Gastrocnemius medialis (tissue), 4 donors: ENCODE measurements at regions not wholly inside any gene's neighbourhood (a gene's known extent, or its start where the extent isn't known, plus 50 kb on each side); places are given as distances from the start of the nearest gene placed in this dataset.

Experiments used
- POLR2A ChIP-seq, 2 donors: fragments of 450-650 bp; IDR thresholded peaks; one replicate each; pipeline ENCODE4 v1.6.1; 2017; ENCODE audit warnings: antibody characterized with exemption in 2 of 2, mild to moderate bottlenecking in 2 of 2, moderate library complexity in 2 of 2
- TF ChIP-seq, protein P1 (sequence below), 5 experiments: fragments of 450-650 bp in 3 of 5; fragments of 200-600 bp in 2 of 5; sonication (generic) in 2 of 5; IDR thresholded peaks in 4 of 5; conservative IDR thresholded peaks in 1 of 5; 1 replicate in 4 of 5; 2 replicates in 1 of 5; pipeline ENCODE4 v1.5.1; 2016 to 2019; ENCODE audit warnings: antibody characterized with exemption in 5 of 5, mild to moderate bottlenecking in 3 of 5, moderate library complexity in 3 of 5

DNA sequence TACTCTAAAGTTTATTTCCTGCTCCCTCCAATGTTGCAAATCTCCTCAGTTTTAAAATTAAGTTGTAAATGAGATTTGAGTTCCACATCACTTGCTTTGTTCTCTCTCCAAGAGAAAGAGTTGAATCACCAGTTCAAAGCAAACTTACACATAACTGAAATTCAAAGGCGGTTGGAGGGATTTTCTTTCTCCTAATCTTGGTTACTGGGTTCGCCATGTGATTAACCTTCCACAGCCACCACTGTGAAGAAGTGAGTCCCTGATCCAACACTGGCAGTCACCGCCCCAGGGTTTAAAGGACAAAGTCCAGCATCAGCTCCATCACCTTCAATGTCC lies 247.1 kb downstream of the MYCN start:
- TF ChIP-seq, protein P1, sequence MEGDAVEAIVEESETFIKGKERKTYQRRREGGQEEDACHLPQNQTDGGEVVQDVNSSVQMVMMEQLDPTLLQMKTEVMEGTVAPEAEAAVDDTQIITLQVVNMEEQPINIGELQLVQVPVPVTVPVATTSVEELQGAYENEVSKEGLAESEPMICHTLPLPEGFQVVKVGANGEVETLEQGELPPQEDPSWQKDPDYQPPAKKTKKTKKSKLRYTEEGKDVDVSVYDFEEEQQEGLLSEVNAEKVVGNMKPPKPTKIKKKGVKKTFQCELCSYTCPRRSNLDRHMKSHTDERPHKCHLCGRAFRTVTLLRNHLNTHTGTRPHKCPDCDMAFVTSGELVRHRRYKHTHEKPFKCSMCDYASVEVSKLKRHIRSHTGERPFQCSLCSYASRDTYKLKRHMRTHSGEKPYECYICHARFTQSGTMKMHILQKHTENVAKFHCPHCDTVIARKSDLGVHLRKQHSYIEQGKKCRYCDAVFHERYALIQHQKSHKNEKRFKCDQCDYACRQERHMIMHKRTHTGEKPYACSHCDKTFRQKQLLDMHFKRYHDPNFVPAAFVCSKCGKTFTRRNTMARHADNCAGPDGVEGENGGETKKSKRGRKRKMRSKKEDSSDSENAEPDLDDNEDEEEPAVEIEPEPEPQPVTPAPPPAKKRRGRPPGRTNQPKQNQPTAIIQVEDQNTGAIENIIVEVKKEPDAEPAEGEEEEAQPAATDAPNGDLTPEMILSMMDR (IDR thresholded peaks at IDR 0.05 in 4 of 5, conservative IDR thresholded peaks at IDR 0.05 in 1 of 5) = no peak
- no peak for TF ChIP-seq POLR2A (IDR thresholded peaks at IDR 0.05)
